ENCODE measurements at regions not wholly inside any gene's neighbourhood (a gene's known extent, or its start where the extent isn't known, plus 50 kb on each side); places are given as distances from the start of the nearest gene placed in this dataset.

DNA sequence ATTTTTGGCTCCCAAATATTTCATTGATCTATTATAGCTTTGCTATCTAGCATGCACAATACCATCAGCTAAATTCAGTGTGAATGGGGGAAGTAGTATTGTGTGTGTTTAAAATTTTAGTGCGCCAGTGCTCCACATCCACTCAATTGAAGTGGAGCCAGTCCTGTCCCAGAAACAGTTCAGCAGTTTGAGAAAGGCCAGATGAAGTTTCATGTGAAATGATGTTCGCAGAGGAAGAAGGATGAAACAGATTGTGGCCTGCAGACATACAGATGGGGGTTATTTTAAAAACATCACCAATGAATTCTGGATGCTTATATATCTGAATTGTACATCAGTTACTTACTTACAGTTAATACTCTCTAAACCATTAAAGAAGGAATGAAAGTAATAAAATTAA is 129.4 kb downstream of the SPRY2 start:
- no peak for ATAC-seq (ENCODE audit: low read depth)
- no peak overlapping the region for H3K4me3 Mint-ChIP-seq
- no peaks in the 10 kb centered on the region for H3K27me3 Mint-ChIP-seq
- intact Hi-C loops (cut with micrococcal nuclease): no loop called here
- H3K27ac Mint-ChIP-seq: no peak overlapping the region
- ChIA-PET CTCF (no interaction called here), POLR2A (no interaction called here)
- H3K9me3 Mint-ChIP-seq: no peaks in the 10 kb centered on the region
- TF ChIP-seq, protein P1, sequence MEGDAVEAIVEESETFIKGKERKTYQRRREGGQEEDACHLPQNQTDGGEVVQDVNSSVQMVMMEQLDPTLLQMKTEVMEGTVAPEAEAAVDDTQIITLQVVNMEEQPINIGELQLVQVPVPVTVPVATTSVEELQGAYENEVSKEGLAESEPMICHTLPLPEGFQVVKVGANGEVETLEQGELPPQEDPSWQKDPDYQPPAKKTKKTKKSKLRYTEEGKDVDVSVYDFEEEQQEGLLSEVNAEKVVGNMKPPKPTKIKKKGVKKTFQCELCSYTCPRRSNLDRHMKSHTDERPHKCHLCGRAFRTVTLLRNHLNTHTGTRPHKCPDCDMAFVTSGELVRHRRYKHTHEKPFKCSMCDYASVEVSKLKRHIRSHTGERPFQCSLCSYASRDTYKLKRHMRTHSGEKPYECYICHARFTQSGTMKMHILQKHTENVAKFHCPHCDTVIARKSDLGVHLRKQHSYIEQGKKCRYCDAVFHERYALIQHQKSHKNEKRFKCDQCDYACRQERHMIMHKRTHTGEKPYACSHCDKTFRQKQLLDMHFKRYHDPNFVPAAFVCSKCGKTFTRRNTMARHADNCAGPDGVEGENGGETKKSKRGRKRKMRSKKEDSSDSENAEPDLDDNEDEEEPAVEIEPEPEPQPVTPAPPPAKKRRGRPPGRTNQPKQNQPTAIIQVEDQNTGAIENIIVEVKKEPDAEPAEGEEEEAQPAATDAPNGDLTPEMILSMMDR (IDR thresholded peaks at IDR 0.05): no peak
- H3K36me3 Mint-ChIP-seq (ENCODE audit: low read depth): no peaks in the 10 kb centered on the region
- H3K4me1 Mint-ChIP-seq: no peaks in the 10 kb centered on the region
- no peak for DNase-seq

DNA sequence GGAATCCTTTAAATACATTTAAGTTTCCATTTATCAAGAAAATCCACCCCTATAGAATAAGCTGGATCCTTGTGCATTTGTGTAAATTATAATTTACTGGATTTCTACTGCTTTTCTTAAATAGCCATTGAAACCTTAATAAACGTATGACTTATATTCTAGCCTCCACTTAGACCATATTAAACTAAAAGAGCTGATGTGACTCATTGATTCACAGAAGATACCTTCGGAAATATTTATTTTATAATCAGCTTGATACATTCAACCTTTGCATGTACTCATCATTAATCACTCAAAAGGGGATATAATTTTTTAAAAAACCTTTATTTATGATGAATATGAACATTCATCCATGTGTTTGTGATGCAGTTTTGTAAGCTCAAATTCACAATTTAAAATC is 136.3 kb downstream of the SPRY2 start:
- Mint-ChIP-seq H3K36me3 (ENCODE audit: low read depth) (no peaks in the 10 kb centered on the region), H3K4me3 (no peak overlapping the region), H3K9me3 (peaks cover 2% of the 10 kb centered on the region), H3K27me3 (no peaks in the 10 kb centered on the region), H3K27ac (no peak overlapping the region), H3K4me1 (no peaks in the 10 kb centered on the region)
- DNase-seq (no peak), ATAC-seq (ENCODE audit: low read depth) (no peak)
- ChIA-PET POLR2A (no interaction called here), CTCF (no interaction called here)
- TF ChIP-seq, protein P1 (IDR thresholded peaks at IDR 0.05): no peak
- intact Hi-C loops (cut with micrococcal nuclease): no loop called here

DNA sequence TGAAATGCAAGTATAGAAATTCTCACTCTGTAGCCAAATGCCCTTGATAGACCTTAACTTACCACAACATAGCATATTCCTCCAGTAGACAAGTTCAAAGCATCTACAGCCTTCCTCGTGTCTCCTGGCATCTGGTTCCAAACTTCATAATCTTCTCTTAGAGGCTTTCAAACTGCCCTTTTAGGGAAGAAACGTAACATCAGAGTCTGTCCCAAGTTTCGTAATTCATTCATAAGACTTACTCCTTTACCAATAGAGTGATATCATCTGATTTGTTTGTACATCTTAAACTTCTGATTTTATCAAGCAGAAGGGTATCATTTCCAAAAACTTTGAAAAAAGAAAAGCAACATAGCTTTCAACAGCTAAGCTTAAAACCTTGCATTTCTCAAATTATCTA is 137.4 kb downstream of the SPRY2 start:
- ChIA-PET POLR2A (no interaction called here), CTCF (no interaction called here)
- no peak for ATAC-seq (ENCODE audit: low read depth)
- Mint-ChIP-seq H3K9me3 (peaks cover 2% of the 10 kb centered on the region), H3K36me3 (ENCODE audit: low read depth) (no peaks in the 10 kb centered on the region), H3K27me3 (no peaks in the 10 kb centered on the region), H3K27ac (no peak overlapping the region), H3K4me3 (no peak overlapping the region), H3K4me1 (no peaks in the 10 kb centered on the region)
- TF ChIP-seq, protein P1 (IDR thresholded peaks at IDR 0.05): no peak
- intact Hi-C loops (cut with micrococcal nuclease): no loop called here
- no peak for DNase-seq

DNA sequence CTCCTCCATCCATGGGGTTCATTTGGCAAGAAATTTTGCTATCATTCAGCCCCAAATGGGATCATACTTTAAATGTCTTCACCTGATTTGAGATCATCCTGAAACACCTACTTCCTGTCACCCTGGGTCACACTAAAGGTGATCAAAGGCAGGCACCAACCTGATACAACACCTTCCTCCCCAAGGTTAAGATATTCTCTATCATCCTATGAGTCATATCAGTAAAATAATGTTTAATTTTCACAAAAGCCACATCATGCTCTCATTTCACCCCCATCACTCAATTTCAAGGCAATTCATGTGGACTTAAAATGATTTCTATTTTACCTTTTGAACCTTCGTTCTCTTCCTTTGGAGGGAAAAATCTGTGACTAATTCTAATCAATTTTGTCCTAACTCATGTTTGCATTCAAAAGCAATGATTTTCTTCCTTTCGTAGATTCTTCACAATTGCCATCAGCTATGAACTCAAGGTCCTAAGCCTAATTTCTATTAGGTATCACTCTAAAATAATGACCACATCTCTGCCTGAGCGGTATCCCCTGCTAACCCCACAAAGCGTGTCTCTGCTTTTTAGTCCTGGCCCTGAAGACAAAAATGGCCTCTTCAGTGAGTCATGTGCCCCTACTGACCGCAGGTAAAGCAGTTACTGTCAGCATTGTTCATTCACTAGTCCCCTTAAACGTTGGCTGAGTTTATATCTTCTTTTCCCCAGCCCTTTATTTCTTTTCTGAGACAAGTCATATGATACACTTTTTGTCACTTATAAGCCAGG is 139.0 kb downstream of the SPRY2 start:
- Mint-ChIP-seq H3K36me3 (ENCODE audit: low read depth) (no peaks in the 10 kb centered on the region), H3K4me1 (no peaks in the 10 kb centered on the region), H3K27ac (no peak overlapping the region), H3K4me3 (no peak overlapping the region), H3K27me3 (no peaks in the 10 kb centered on the region), H3K9me3 (peaks cover 2% of the 10 kb centered on the region)
- ChIA-PET POLR2A (no interaction called here), CTCF (no interaction called here)
- no peak for ATAC-seq (ENCODE audit: low read depth)
- TF ChIP-seq, protein P1 (IDR thresholded peaks at IDR 0.05): no peak
- intact Hi-C loops (cut with micrococcal nuclease): no loop called here
- DNase-seq: no peak

DNA sequence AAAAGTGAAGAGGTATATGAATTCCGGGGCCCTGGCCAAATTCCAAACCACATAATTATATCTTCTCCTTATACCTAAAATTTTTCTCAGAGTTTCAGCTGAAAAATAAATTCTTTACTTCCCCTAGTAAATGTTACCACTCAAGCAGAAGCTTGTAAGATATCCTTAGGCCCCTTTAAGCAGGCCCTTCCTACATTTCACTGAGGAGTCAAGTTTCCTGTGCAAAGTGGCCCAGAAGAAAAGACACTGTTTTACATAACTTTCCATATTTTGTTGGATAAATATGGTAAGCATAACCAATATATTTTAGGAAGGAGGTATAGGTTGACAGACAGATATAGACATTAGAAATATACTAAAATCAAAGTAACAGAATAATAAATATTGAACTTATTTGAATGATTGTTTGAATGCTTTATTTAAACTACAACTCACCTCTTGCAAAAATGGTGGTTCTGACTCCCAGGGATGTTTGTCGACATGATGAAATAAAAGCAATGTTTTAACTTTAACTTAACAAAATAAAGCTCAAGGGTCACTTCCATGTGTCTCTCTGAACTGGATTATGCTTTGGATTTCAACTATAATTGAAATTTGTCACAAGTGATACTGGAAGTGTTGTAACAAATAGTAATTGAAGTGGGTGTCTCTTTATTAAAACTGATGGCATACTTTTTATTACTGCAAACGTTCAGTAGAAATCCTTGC is 141.2 kb downstream of the SPRY2 start:
- intact Hi-C loops (cut with micrococcal nuclease): no loop called here
- Mint-ChIP-seq H3K9me3 (peaks cover 2% of the 10 kb centered on the region), H3K36me3 (ENCODE audit: low read depth) (no peaks in the 10 kb centered on the region), H3K4me3 (no peak overlapping the region), H3K27me3 (no peaks in the 10 kb centered on the region), H3K4me1 (no peaks in the 10 kb centered on the region), H3K27ac (no peak overlapping the region)
- TF ChIP-seq, protein P1 (IDR thresholded peaks at IDR 0.05): no peak
- CTCF ChIA-PET: no interaction called here
- ATAC-seq (ENCODE audit: low read depth): no peak
- DNase-seq: no peak
- POLR2A ChIA-PET: no interaction called here
